C4-2B (cell line): ENCODE measurements at regions not wholly inside any gene's neighbourhood (a gene's known extent, or its start where the extent isn't known, plus 50 kb on each side); places are given as distances from the start of the nearest gene placed in this dataset.

Source experiments
- ZFX ChIP-seq: fragments of 450-650 bp; IDR thresholded peaks from 2 replicates; pipeline ENCODE4 v1.6.1; 2017
- TF ChIP-seq, protein P1 (sequence below): fragments of 450-650 bp; conservative IDR thresholded peaks from 2 replicates; pipeline ENCODE4 v1.5.1; 2017; ENCODE audit warnings: mild to moderate bottlenecking

DNA sequence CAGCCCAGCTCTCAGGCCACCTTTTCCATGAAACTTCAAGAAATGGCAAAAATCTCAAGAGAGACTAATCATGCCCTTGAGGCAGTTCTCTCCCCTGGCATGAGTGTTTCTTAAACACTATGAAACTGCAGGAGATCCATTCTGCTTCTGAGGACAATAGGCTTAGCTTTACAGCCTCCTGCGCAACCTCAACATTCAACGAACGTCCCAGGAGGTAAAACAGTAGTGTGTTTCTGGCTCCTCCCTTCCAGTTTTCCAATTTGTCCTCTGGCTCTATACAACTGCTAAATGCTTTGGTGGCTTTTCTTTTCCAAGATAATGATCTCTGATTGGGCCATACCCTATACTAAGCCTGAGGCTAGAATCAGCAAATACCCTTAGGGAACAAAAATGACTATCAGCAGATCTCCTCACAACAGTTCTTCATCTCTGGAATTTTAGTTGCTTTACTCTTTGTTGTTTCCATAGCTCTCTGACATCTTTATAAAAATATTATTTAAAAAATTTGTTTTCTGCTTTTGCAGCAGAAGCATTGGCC is 87.0 kb upstream of the FAT1 start:
- TF ChIP-seq, protein P1, sequence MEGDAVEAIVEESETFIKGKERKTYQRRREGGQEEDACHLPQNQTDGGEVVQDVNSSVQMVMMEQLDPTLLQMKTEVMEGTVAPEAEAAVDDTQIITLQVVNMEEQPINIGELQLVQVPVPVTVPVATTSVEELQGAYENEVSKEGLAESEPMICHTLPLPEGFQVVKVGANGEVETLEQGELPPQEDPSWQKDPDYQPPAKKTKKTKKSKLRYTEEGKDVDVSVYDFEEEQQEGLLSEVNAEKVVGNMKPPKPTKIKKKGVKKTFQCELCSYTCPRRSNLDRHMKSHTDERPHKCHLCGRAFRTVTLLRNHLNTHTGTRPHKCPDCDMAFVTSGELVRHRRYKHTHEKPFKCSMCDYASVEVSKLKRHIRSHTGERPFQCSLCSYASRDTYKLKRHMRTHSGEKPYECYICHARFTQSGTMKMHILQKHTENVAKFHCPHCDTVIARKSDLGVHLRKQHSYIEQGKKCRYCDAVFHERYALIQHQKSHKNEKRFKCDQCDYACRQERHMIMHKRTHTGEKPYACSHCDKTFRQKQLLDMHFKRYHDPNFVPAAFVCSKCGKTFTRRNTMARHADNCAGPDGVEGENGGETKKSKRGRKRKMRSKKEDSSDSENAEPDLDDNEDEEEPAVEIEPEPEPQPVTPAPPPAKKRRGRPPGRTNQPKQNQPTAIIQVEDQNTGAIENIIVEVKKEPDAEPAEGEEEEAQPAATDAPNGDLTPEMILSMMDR, result no peak
- TF ChIP-seq ZFX, result no peak
